PFSK-1 (cell line): ENCODE measurements at regions not wholly inside any gene's neighbourhood (a gene's known extent, or its start where the extent isn't known, plus 50 kb on each side); places are given as distances from the start of the nearest gene placed in this dataset.

Experiments
- FOXP2 ChIP-seq: optimal IDR thresholded peaks from 2 replicates; pipeline ENCODE3; 2011; ENCODE audit warnings: borderline replicate concordance, control low read depth, inconsistent platforms; ENCODE audit not compliant: insufficient read depth; ENCODE audit errors: extremely low read length, extremely low read depth
- POLR2AphosphoS5 ChIP-seq: IDR thresholded peaks from 2 replicates; pipeline ENCODE4 v1.6.1; 2012; ENCODE audit warnings: low read depth, mild to moderate bottlenecking, control low read depth, low read length, moderate library complexity
- REST ChIP-seq, 2 experiments: IDR thresholded peaks; 2 replicates each; pipeline versions ENCODE4 v1.6.1 to v1.8.0; 2011 to 2012; ENCODE audit warnings: low read depth in 2 of 2, low read length in 2 of 2, control low read depth in 1 of 2, inconsistent platforms in 1 of 2, mild to moderate bottlenecking in 1 of 2, moderate library complexity in 1 of 2; ENCODE audit not compliant: insufficient read depth in 1 of 2
- SIN3A ChIP-seq: IDR thresholded peaks from 2 replicates; pipeline ENCODE4 v1.6.1; 2012; ENCODE audit warnings: mild to moderate bottlenecking, low read length, moderate library complexity, borderline replicate concordance; ENCODE audit not compliant: insufficient read depth
- TAF1 ChIP-seq: IDR thresholded peaks from 2 replicates; pipeline ENCODE4 v1.6.1; 2012; ENCODE audit warnings: low read length, control low read depth, borderline replicate concordance; ENCODE audit not compliant: insufficient read depth

DNA sequence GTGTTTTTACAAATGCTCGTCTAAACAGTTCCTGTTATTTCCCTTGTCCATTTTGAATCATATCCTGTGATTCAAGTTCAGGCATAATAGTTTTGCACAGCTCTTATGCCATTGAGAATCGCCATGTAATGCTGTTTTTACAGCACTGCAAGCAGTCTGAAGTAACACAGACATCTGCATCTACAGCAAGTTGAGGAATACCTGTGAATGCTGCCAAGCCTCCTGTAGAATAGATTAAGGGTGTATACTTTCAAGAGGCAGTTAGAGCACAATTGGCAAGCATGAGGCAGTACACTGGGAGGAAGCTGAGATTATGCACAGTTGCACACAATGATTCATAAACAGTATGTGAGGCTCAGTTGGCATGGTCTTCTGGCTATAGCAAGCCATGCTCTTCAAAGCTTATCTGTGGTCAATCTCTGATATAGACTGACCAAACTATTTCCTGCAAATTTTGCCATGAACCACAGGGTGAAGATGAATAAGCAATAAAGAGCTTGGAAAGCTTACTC, 121.9 kb upstream of the AKR1E2 start:
- TF ChIP-seq TAF1 (no peak), FOXP2 (no peak), SIN3A (no peak), POLR2AphosphoS5 (no peak), REST (IDR thresholded peaks at IDR 0.05; ENCODE audit: insufficient read depth in 1 of 2, low read depth in 2 of 2, low read length in 2 of 2) (no peak)

DNA sequence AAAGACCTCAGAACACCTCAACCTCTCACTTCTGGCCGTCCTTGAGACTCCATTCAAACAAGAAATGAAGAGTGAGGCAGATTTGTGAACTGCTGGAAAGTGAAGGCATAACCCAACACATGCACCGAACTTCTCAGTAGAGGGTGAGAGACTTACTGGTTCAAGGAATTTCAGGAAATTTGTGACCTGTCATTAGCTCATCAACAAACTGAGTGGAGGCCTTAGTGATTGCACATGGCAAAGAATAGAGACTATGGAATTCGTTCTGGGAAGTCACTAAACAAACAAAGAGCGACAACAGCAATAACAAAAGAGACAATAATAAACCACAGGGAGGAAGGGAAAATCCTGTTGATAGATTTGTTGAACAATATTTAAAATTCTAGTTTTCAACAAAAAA, 125.0 kb upstream of the AKR1E2 start:
- TF ChIP-seq SIN3A (no peak; the same call in 1 of the 2 replicates), TAF1 (no peak), REST (IDR thresholded peaks at IDR 0.05; ENCODE audit: insufficient read depth in 1 of 2, low read depth in 2 of 2, low read length in 2 of 2) (no peak), FOXP2 (no peak), POLR2AphosphoS5 (no peak)

DNA sequence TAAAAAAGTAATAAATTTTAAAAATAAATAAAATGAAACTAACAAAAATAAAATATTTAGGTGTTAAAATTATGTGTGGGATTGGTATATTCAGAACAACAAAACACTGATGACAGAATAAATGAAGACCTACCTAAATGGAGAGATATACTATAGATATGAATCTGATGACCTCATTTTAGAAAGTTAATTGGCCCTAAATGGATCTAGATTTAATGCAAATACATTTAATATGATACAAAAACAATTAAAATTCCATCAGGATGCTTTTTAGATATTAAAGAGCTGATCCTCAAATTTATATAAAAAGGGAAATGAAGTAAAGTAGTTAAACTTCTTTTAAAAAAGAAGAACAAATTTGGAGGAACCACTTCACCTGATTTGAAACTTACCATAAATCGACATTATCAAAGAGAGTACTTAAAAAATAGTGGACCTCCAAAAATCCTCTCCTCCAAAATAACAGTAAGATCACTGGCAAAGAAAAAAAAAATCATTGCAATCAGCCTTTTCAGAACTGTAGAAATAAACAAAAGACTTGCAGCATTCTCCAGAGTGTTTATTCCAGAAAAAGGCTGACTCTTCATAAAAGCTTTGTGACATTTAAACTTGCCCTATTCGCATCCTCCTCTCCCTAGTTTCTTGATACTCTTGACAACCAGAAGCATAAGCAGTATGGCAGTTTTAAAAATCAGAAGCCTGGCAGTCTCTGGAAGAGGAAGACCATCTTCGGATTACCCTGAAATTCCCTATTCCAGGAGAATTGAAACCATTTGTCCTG, 125.9 kb upstream of the AKR1E2 start:
- TF ChIP-seq TAF1 (no peak), FOXP2 (no peak), REST (IDR thresholded peaks at IDR 0.05; ENCODE audit: insufficient read depth in 1 of 2, low read depth in 2 of 2, low read length in 2 of 2) (no peak), SIN3A (no peak), POLR2AphosphoS5 (no peak)

- TF ChIP-seq REST (IDR thresholded peaks at IDR 0.05; ENCODE audit: insufficient read depth in 1 of 2, low read depth in 2 of 2, low read length in 2 of 2) (no peak), SIN3A (no peak), TAF1 (no peak)
Measured at GRCh38 chr10:4698075-4698474, 127.9 kb upstream of the AKR1E2 start.

DNA sequence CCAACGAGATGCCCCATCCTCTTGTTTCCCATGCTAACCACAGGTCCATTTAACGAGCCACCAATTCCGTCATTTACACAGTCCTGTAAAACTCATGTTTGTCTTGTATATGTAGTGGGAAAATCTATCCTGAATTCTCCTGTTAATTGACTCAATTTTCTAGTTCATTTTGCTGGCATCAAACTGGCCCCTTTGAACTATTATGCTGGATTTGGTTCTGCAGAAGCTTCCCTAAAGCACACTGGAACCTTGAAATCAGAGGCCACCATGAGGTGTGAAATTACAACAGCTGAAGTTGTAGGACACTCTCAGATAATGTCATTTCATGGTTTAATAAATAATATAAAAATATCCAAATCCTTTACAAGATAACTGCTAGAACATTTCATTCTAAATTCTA, 129.8 kb upstream of the AKR1E2 start:
- TF ChIP-seq FOXP2: no peak
- TF ChIP-seq POLR2AphosphoS5: no peak
- TF ChIP-seq REST (IDR thresholded peaks at IDR 0.05; ENCODE audit: insufficient read depth in 1 of 2, low read depth in 2 of 2, low read length in 2 of 2): no peak
- TF ChIP-seq TAF1: no peak
- TF ChIP-seq SIN3A: no peak
